ENCODE measurements at regions not wholly inside any gene's neighbourhood (a gene's known extent, or its start where the extent isn't known, plus 50 kb on each side); places are given as distances from the start of the nearest gene placed in this dataset.

GRCh38 chr2:40556739-40557138 lies 104.8 kb upstream of the SLC8A1 start:
- H2BK12ac ChIP-seq (ENCODE audit: low read length): no peak overlapping the region
- no peak overlapping the region for H3K9ac ChIP-seq (ENCODE audit: low read depth, low read length, poor library complexity)
- H3K4me3 ChIP-seq (ENCODE audit: low read length in 2 of 2): no peak overlapping the region
- no peak overlapping the region for H3K23ac ChIP-seq (ENCODE audit: low read depth, low read length, poor library complexity)
- H3K9me3 ChIP-seq (replicated peaks in 1 of 2; ENCODE audit: control insufficient read depth in 2 of 2, insufficient read depth in 1 of 2, low read depth in 1 of 2, low read length in 2 of 2): no peaks in the 10 kb centered on the region
- no peaks in the 10 kb centered on the region for H3K4me1 ChIP-seq (ENCODE audit: control insufficient read depth in 2 of 2, insufficient read depth in 1 of 2, low read depth in 1 of 2, low read length in 2 of 2)
- H3K27me3 ChIP-seq (ENCODE audit: control insufficient read depth in 3 of 3, insufficient read depth in 3 of 3, low read depth in 1 of 3, low read length in 3 of 3): no peaks in the 10 kb centered on the region
- H2BK5ac ChIP-seq (ENCODE audit: low read length): no peak overlapping the region
- no peak overlapping the region for H3K14ac ChIP-seq (ENCODE audit: low read length)
- no peak overlapping the region for H2BK120ac ChIP-seq (ENCODE audit: low read depth, low read length)
- H2AK5ac ChIP-seq (ENCODE audit: low read depth, low read length): no peak overlapping the region
- H3K36me3 ChIP-seq (replicated peaks in 1 of 2; ENCODE audit: control insufficient read depth in 2 of 2, insufficient read depth in 2 of 2, low read length in 2 of 2): no peaks in the 10 kb centered on the region
- no peak overlapping the region for H4K8ac ChIP-seq (ENCODE audit: low read depth, low read length)
- no peak overlapping the region for H4K91ac ChIP-seq (ENCODE audit: low read depth, low read length, poor library complexity)
- no peak overlapping the region for H3K4ac ChIP-seq (ENCODE audit: low read length)
- no peak for DNase-seq (ENCODE audit: low spot score)
- no peak overlapping the region for H3K27ac ChIP-seq (replicated peaks; ENCODE audit: low read length)
- no peak overlapping the region for H2BK15ac ChIP-seq (ENCODE audit: low read length)
- WGBS, 2 donors (ENCODE audit: extremely low coverage in 2 of 2, insufficient read length in 2 of 2, insufficient replicate concordance in 1 of 2): no CpG with 5 or more reads among the region's 6 CpGs
- no peak overlapping the region for H3K18ac ChIP-seq (ENCODE audit: low read length)
- peak overlapping the region; percentile 32 for H2AFZ ChIP-seq (ENCODE audit: low read length)
- H3K4me2 ChIP-seq (ENCODE audit: insufficient read depth, low read length, poor library complexity, severe bottlenecking): no peak overlapping the region
- no peaks in the 10 kb centered on the region for H3K79me1 ChIP-seq (ENCODE audit: low read depth, low read length)

- Histone ChIP-seq H3K18ac (ENCODE audit: low read length) (no peak overlapping the region), H3K36me3 (replicated peaks in 1 of 2; ENCODE audit: control insufficient read depth in 2 of 2, insufficient read depth in 2 of 2, low read length in 2 of 2) (no peaks in the 10 kb centered on the region), H2AFZ (ENCODE audit: low read length) (no peak overlapping the region), H3K23ac (ENCODE audit: low read depth, low read length, poor library complexity) (no peak overlapping the region), H3K9ac (ENCODE audit: low read depth, low read length, poor library complexity) (no peak overlapping the region), H2BK15ac (ENCODE audit: low read length) (no peak overlapping the region), H3K27ac (replicated peaks; ENCODE audit: low read length) (no peak overlapping the region), H3K9me3 (replicated peaks in 1 of 2; ENCODE audit: control insufficient read depth in 2 of 2, insufficient read depth in 1 of 2, low read depth in 1 of 2, low read length in 2 of 2) (no peaks in the 10 kb centered on the region), H2BK12ac (ENCODE audit: low read length) (no peak overlapping the region), H4K91ac (ENCODE audit: low read depth, low read length, poor library complexity) (no peak overlapping the region), H3K4me1 (ENCODE audit: control insufficient read depth in 2 of 2, insufficient read depth in 1 of 2, low read depth in 1 of 2, low read length in 2 of 2) (no peaks in the 10 kb centered on the region), H3K4me2 (ENCODE audit: insufficient read depth, low read length, poor library complexity, severe bottlenecking) (no peak overlapping the region), H2BK5ac (ENCODE audit: low read length) (no peak overlapping the region), H3K14ac (ENCODE audit: low read length) (no peak overlapping the region), H4K8ac (ENCODE audit: low read depth, low read length) (no peak overlapping the region), H3K79me1 (ENCODE audit: low read depth, low read length) (no peaks in the 10 kb centered on the region), H2BK120ac (ENCODE audit: low read depth, low read length) (no peak overlapping the region), H3K4ac (ENCODE audit: low read length) (no peak overlapping the region), H3K4me3 (ENCODE audit: low read length in 2 of 2) (no peak overlapping the region), H2AK5ac (ENCODE audit: low read depth, low read length) (no peak overlapping the region), H3K27me3 (ENCODE audit: control insufficient read depth in 3 of 3, insufficient read depth in 3 of 3, low read depth in 1 of 3, low read length in 3 of 3) (no peaks in the 10 kb centered on the region)
- 100% methylated on average over 1 of the region's 6 CpGs; no CpG with 5 or more reads in 1 of the 2 donors for WGBS, 2 donors (ENCODE audit: extremely low coverage in 2 of 2, insufficient read length in 2 of 2, insufficient replicate concordance in 1 of 2)
- DNase-seq (ENCODE audit: low spot score): no peak
Observed at GRCh38 chr2:40558761-40559160, 106.9 kb upstream of the SLC8A1 start.

- H3K4me2 ChIP-seq (ENCODE audit: insufficient read depth, low read length, poor library complexity, severe bottlenecking): no peak overlapping the region
- no peaks in the 10 kb centered on the region for H3K27me3 ChIP-seq (ENCODE audit: control insufficient read depth in 3 of 3, insufficient read depth in 3 of 3, low read depth in 1 of 3, low read length in 3 of 3)
- H3K23ac ChIP-seq (ENCODE audit: low read depth, low read length, poor library complexity): no peak overlapping the region
- H3K14ac ChIP-seq (ENCODE audit: low read length): no peak overlapping the region
- H2BK15ac ChIP-seq (ENCODE audit: low read length): no peak overlapping the region
- H4K91ac ChIP-seq (ENCODE audit: low read depth, low read length, poor library complexity): no peak overlapping the region
- no peaks in the 10 kb centered on the region for H3K9me3 ChIP-seq (replicated peaks in 1 of 2; ENCODE audit: control insufficient read depth in 2 of 2, insufficient read depth in 1 of 2, low read depth in 1 of 2, low read length in 2 of 2)
- no peak overlapping the region for H3K4me3 ChIP-seq (ENCODE audit: low read length in 2 of 2)
- no peak overlapping the region for H2BK5ac ChIP-seq (ENCODE audit: low read length)
- no CpG with 5 or more reads among the region's 2 CpGs for WGBS, 2 donors (ENCODE audit: extremely low coverage in 2 of 2, insufficient read length in 2 of 2, insufficient replicate concordance in 1 of 2)
- H3K9ac ChIP-seq (ENCODE audit: low read depth, low read length, poor library complexity): no peak overlapping the region
- no peak overlapping the region for H2AK5ac ChIP-seq (ENCODE audit: low read depth, low read length)
- no peaks in the 10 kb centered on the region for H3K79me1 ChIP-seq (ENCODE audit: low read depth, low read length)
- no peak for DNase-seq (ENCODE audit: low spot score)
- H2AFZ ChIP-seq (ENCODE audit: low read length): no peak overlapping the region
- no peak overlapping the region for H3K4ac ChIP-seq (ENCODE audit: low read length)
- no peaks in the 10 kb centered on the region for H3K36me3 ChIP-seq (replicated peaks in 1 of 2; ENCODE audit: control insufficient read depth in 2 of 2, insufficient read depth in 2 of 2, low read length in 2 of 2)
- no peak overlapping the region for H3K18ac ChIP-seq (ENCODE audit: low read length)
- H2BK12ac ChIP-seq (ENCODE audit: low read length): no peak overlapping the region
- H2BK120ac ChIP-seq (ENCODE audit: low read depth, low read length): no peak overlapping the region
- H3K27ac ChIP-seq (replicated peaks; ENCODE audit: low read length): no peak overlapping the region
- H4K8ac ChIP-seq (ENCODE audit: low read depth, low read length): no peak overlapping the region
- no peaks in the 10 kb centered on the region for H3K4me1 ChIP-seq (ENCODE audit: control insufficient read depth in 2 of 2, insufficient read depth in 1 of 2, low read depth in 1 of 2, low read length in 2 of 2)
Observed at GRCh38 chr2:40559175-40559574, 107.3 kb upstream of the SLC8A1 start.

- no peak overlapping the region for H2AK5ac ChIP-seq (ENCODE audit: low read depth, low read length)
- no peak overlapping the region for H4K91ac ChIP-seq (ENCODE audit: low read depth, low read length, poor library complexity)
- no peak overlapping the region for H3K27ac ChIP-seq (replicated peaks; ENCODE audit: low read length)
- no peaks in the 10 kb centered on the region for H3K36me3 ChIP-seq (replicated peaks in 1 of 2; ENCODE audit: control insufficient read depth in 2 of 2, insufficient read depth in 2 of 2, low read length in 2 of 2)
- H4K8ac ChIP-seq (ENCODE audit: low read depth, low read length): no peak overlapping the region
- H3K27me3 ChIP-seq (ENCODE audit: control insufficient read depth in 3 of 3, insufficient read depth in 3 of 3, low read depth in 1 of 3, low read length in 3 of 3): no peaks in the 10 kb centered on the region
- DNase-seq (ENCODE audit: low spot score): no peak
- H3K4me3 ChIP-seq (ENCODE audit: low read length in 2 of 2): no peak overlapping the region
- no peak overlapping the region for H2BK15ac ChIP-seq (ENCODE audit: low read length)
- no peak overlapping the region for H3K23ac ChIP-seq (ENCODE audit: low read depth, low read length, poor library complexity)
- no peak overlapping the region for H2BK120ac ChIP-seq (ENCODE audit: low read depth, low read length)
- H3K4me2 ChIP-seq (ENCODE audit: insufficient read depth, low read length, poor library complexity, severe bottlenecking): no peak overlapping the region
- no peak overlapping the region for H3K9ac ChIP-seq (ENCODE audit: low read depth, low read length, poor library complexity)
- H3K18ac ChIP-seq (ENCODE audit: low read length): no peak overlapping the region
- no peaks in the 10 kb centered on the region for H3K9me3 ChIP-seq (replicated peaks in 1 of 2; ENCODE audit: control insufficient read depth in 2 of 2, insufficient read depth in 1 of 2, low read depth in 1 of 2, low read length in 2 of 2)
- H3K14ac ChIP-seq (ENCODE audit: low read length): no peak overlapping the region
- H2BK5ac ChIP-seq (ENCODE audit: low read length): no peak overlapping the region
- H2BK12ac ChIP-seq (ENCODE audit: low read length): no peak overlapping the region
- H2AFZ ChIP-seq (ENCODE audit: low read length): no peak overlapping the region
- H3K4ac ChIP-seq (ENCODE audit: low read length): no peak overlapping the region
- H3K79me1 ChIP-seq (ENCODE audit: low read depth, low read length): no peaks in the 10 kb centered on the region
- H3K4me1 ChIP-seq (ENCODE audit: control insufficient read depth in 2 of 2, insufficient read depth in 1 of 2, low read depth in 1 of 2, low read length in 2 of 2): no peaks in the 10 kb centered on the region
- WGBS, 2 donors (ENCODE audit: extremely low coverage in 2 of 2, insufficient read length in 2 of 2, insufficient replicate concordance in 1 of 2): no CpG with 5 or more reads among the region's 2 CpGs
Observed at GRCh38 chr2:40564184-40564583, 112.3 kb upstream of the SLC8A1 start.
